WTC11 (cell line): ENCODE measurements at regions not wholly inside any gene's neighbourhood (a gene's known extent, or its start where the extent isn't known, plus 50 kb on each side); places are given as distances from the start of the nearest gene placed in this dataset.

ENCODE experiments used
- ATF2 ChIP-seq: sonication (generic); formaldehyde crosslinking; IDR thresholded peaks from 2 replicates; pipeline ENCODE4 v1.8.1; 2022; ENCODE audit warnings: low read depth, missing genetic modification reagents, borderline replicate concordance
- CBFB ChIP-seq: sonication (generic); formaldehyde crosslinking; IDR thresholded peaks from 2 replicates; pipeline ENCODE4 v1.8.1; 2022; ENCODE audit warnings: mild to moderate bottlenecking, low read depth, missing genetic modification reagents
- CTCF ChIP-seq: fragments of 200-600 bp; IDR thresholded peaks from 2 replicates; pipeline ENCODE4 v1.8.0; 2022; ENCODE audit warnings: antibody characterized with exemption
- FOXK1 ChIP-seq: sonication (generic); formaldehyde crosslinking; IDR thresholded peaks from 2 replicates; pipeline ENCODE4 v1.8.0; 2022; ENCODE audit warnings: mild to moderate bottlenecking, moderate library complexity, missing genetic modification reagents
- GRHL2 ChIP-seq: fragments of 250-450 bp; sonication (Bioruptor Pico); IDR thresholded peaks from 2 replicates; pipeline ENCODE4 v1.8.0; 2022; ENCODE audit warnings: mild to moderate bottlenecking, moderate library complexity; ENCODE audit not compliant: insufficient replicate concordance, severe bottlenecking
- HMGXB4 ChIP-seq: sonication (generic); formaldehyde crosslinking; IDR thresholded peaks from 2 replicates; pipeline ENCODE4 v1.8.1; 2023; ENCODE audit warnings: mild to moderate bottlenecking, moderate library complexity, missing genetic modification reagents
- MLX ChIP-seq: sonication (generic); formaldehyde crosslinking; IDR thresholded peaks from 2 replicates; pipeline ENCODE4 v1.8.1; 2023; ENCODE audit warnings: mild to moderate bottlenecking, missing genetic modification reagents, moderate library complexity
- NFE2L1 ChIP-seq: sonication (generic); formaldehyde crosslinking; IDR thresholded peaks from 2 replicates; pipeline ENCODE4 v1.8.1; 2023; ENCODE audit warnings: missing genetic modification reagents
- SP1 ChIP-seq: sonication (generic); formaldehyde crosslinking; conservative IDR thresholded peaks from 2 replicates; pipeline ENCODE4 v1.8.1; 2022; ENCODE audit warnings: missing genetic modification reagents
- STAT6 ChIP-seq: sonication (generic); formaldehyde crosslinking; conservative IDR thresholded peaks from 2 replicates; pipeline ENCODE4 v1.8.1; 2023; ENCODE audit warnings: mild to moderate bottlenecking, low read depth, missing genetic modification reagents, moderate library complexity
- TCF7 ChIP-seq: sonication (generic); formaldehyde crosslinking; IDR thresholded peaks from 2 replicates; pipeline ENCODE4 v1.8.0; 2022; ENCODE audit warnings: mild to moderate bottlenecking, low read depth, missing genetic modification reagents, moderate library complexity
- ZNF138 ChIP-seq: sonication (generic); formaldehyde crosslinking; conservative IDR thresholded peaks from 2 replicates; pipeline ENCODE4 v1.8.1; 2022; ENCODE audit warnings: mild to moderate bottlenecking, moderate library complexity, missing genetic modification reagents
- ZNF425 ChIP-seq: fragments of 250-450 bp; sonication (Bioruptor Pico); conservative IDR thresholded peaks from 2 replicates; pipeline ENCODE4 v1.9.0; 2021; ENCODE audit warnings: mild to moderate bottlenecking

GRCh38 chr18:75678627-75679026 is 251.1 kb upstream of the SMIM21 start:
- TF ChIP-seq SP1 = no peak
- TF ChIP-seq ZNF425 (CRISPR knock-in tag) = no peak
- TF ChIP-seq FOXK1 = no peak
- no peak for TF ChIP-seq ZNF138 (CRISPR knock-in tag)
- TF ChIP-seq CTCF = no peak
- no peak for TF ChIP-seq NFE2L1 (CRISPR knock-in tag)
- TF ChIP-seq TCF7 (CRISPR knock-in tag) = no peak
- TF ChIP-seq CBFB (CRISPR knock-in tag) = no peak
- TF ChIP-seq HMGXB4 (CRISPR knock-in tag) = no peak
- TF ChIP-seq STAT6 = no peak
- no peak for TF ChIP-seq GRHL2 (CRISPR knock-in tag)
- TF ChIP-seq ATF2 (CRISPR knock-in tag) = no peak
- TF ChIP-seq MLX (CRISPR knock-in tag) = no peak
